ENCODE measurements at regions not wholly inside any gene's neighbourhood (a gene's known extent, or its start where the extent isn't known, plus 50 kb on each side); places are given as distances from the start of the nearest gene placed in this dataset.

GRCh38 chrX:120819126-120819525 is 56.5 kb downstream of the CT47B1 start:
- DNase-seq, result no peak

DNA sequence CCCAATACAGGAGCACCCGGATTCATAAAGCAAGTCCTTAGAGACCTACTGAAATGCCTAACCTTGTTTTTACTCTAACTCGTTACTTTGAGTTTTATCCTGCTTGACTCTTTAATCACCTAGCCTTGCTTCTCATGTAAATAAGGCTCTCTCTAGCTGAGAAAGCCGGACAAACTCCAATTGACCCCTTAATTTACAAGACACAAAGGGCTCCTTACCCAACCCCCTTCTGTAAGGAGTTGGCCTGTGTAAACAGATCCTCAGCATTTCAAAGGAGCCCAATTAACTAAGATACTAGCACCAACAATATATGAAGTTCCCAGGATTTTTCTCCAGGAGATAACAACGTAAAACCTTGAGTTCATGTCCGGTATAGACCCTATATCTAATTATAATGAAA is 61.7 kb downstream of the CT47B1 start:
- DNase-seq, result no peak

- DNase-seq, result no peak
Measured at GRCh38 chrX:120801426-120801825, 74.2 kb downstream of the CT47B1 start.

DNA sequence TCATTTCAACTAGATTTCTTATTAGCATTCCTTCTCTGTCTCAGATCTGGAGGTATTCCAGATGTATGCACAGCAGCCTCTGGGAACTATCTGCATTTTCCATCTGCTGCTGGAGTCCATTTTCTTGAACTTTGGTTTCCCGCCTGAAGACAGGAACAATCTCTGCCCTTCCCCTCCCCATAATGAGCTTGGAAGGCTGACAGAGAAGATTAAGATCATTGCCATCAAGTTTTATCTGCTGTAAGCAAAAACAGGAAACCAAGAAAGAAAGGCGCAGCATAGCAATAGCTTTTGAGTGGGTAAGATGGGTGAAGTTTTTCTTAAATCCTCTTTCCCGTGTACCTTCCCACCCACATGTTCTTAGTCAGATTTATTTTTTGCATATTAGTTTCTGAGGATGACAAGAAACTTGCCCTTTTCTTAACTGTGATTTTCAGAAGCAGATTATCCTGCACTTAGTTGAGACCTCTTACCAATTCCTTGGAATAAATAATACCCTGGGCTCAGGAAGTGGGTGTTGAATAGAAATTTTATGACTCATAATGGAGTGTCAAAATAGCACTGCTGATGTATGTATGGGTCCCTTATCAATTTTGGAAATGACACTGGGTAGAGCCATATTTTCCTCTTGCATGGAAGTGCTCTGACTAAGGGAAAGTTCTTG is 78.3 kb downstream of the CT47B1 start:
- no peak for DNase-seq

DNA sequence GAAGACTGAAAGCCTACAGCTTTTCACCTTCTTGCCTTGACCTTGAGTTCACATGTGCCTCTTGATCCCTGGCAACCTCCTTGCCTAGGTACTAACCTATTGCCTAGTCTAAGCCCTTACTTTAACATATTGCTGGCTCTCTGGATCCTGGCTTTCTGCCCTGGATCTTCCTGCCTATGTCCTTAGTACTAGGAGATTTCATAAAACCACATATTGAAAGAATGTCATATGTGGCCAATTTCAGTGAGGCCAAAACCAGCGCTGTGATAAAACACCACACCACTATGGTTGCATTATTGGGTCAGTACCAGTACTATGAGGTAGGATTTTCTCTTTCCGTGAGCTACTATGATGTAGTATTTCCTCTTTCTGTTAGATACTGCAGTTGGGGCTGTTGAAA is 80.4 kb downstream of the CT47B1 start:
- DNase-seq, result no peak

- no peak for DNase-seq
Measured at GRCh38 chrX:120794525-120794975, 81.1 kb downstream of the CT47B1 start.

- DNase-seq, result no peak
Measured at GRCh38 chrX:120793098-120793497, 82.6 kb downstream of the CT47B1 start.

DNA sequence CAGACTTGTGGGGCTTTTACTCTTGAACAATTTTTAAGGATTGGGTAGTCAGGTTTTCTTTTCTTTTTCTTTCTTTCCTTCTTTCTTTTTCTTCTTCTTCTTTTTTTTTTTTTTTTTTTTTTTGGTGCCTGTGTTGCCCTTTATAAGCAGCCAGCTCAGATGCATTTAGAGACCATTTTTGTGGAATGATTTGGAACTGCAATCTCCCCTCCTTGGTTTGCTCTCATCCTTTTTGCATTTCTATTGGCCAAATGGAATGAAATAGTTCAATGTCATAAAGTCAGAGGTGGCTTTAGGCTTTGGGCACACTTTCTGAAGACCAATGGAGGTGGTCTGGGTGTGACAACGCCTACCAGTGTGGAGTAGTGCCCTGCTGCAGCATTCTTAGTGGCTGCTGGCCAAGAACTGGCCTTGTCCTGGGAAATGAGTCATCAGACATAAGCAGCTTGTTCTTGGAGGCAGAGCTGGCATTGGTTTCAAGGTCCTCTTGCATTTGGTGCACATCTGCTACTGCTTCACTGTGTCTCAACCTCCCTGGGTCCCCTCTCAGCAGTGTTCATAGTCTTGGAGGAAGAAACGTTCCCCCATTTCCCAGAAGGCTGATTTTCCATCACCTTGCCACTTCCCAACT is 84.5 kb downstream of the CT47B1 start:
- DNase-seq, result peak; percentile 23

DNA sequence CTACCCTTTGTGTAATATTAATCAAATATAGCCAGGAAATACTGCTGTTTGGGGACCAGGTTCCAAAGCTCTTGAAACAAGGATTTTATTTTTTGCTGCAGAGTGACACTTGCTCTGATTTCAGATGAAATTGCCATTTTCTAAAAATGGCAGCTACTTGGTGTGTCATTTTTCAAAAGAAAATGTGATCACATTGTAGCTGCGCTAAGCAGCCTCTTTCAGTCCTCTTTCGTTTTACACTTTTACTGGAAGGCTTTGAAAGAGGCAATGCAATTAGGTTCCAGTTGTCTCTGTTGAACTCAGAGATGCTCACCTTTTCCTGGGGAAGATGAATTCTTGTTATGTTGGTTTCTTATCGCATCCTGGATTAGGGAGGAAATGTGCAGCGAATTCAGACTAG is 85.1 kb downstream of the CT47B1 start:
- DNase-seq, result no peak

DNA sequence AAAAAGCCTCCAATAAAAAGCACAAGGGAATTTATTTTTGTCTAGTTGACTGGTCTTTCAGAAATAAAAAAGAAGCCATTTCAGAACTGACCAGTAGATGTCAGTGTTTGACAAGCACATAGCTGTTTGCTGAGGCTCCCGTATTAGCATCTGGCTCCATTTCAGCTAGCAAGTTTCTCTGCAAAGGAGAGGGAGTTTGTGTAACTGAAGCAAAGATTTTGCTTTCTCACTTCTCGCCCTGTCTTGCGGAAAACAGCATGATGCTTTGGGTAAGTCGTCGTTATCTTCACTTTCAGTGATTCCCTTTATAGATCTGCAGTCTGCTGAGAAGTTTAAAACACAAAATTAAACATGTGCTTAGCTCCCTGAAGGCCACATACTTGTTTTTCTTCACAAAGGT is 85.5 kb downstream of the CT47B1 start:
- DNase-seq, result peak; percentile 72

GRCh38 chrX:120781403-120781802 is 94.3 kb downstream of the CT47B1 start:
- DNase-seq, result no peak

- no peak for DNase-seq
Measured at GRCh38 chrX:120775959-120776358, 99.7 kb downstream of the CT47B1 start.

DNA sequence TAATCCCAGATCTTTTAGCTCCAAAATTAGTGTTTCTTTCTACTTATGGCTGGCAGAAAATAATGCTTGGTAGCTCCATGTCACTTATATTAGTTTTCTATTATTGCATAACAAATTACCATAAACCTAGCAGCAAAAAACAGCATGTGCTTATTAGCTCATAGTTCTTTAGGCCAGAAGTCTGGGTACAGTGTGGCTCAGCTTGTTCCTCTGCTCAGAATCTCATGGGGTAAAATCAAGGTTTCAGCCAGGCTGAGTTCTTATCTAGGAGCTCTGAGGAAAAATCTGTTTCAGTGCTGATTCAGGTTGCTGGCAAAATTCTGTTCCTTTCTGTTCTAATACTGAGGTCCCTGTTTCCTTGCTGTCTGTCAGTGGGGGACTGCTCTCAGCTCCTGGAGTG is 101.1 kb downstream of the CT47B1 start:
- no peak for DNase-seq

- DNase-seq, result no peak
Measured at GRCh38 chrX:120773801-120774200, 101.9 kb downstream of the CT47B1 start.

DNA sequence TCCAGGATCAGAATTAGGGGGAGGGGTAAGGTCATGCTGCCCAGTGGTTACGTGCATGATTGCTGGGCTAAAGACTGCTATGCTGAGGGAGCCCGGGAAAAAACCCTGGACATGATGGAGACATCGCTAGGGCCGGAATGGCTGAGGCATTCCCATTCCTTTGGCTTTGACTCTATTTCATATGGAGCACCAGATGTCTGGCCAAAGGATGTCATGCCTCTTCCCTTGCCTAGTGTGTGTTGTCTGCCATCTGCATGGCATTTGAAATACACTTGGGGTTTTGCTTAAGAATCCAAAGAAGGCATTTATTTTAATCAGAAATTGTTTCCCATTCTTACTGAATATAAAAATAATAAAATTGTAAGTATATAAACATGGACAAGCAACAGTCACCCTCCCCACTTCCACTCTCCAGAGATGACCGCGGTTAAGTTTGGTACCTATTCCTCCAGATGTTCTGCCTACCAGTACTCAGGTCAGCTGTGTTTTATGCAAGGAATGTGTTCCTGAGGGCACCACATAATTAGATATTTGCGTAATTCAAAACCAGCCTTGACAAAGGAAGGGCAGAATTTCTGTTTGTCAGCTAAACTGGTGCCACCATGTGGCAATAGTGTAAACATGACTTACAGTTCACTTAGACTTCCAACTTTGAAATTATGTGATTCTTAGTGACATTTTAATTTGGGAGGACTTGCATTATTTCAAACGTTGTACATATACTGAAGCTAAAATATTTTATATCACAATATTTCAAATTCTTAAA is 105.9 kb downstream of the CT47B1 start:
- DNase-seq, result peak; percentile 65

DNA sequence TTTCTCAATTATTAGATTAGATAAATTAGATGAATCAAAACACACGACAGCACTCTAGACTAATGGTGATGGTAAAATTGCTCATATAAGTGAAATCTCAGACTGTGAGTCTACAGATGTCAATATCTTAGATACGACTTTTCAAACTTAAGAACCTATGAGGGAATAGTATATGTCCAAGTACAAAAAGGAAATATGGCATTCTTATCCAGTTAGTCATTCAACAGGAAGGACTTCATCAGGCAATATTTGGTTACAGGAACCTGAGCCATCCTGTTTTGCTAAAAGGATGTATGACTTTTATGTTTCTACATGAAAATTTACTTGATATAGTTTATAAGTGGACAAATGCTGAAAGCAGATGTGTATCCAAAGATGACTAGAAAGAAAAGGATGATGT is 107.0 kb downstream of the CT47B1 start:
- no peak for DNase-seq

DNA sequence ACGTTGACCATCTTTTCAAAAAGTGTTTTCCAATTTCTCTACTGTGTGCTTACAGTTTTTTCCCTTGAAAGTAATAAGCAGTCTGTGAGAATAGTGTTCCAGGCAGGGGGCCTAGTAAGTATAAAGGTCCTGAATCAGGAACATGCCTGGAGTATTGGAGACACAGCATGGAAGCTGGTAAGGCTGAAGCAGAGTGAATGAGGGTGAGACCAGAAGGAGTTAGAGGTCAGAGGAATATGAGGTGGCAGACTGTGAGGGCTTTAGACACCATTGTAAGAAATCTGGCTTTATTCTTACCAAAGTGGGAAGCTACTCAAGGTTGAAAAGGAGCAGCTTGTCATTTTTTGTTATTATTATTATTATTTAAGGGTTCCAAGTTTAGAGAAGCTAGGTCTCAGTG is 107.4 kb downstream of the CT47B1 start:
- no peak for DNase-seq

DNA sequence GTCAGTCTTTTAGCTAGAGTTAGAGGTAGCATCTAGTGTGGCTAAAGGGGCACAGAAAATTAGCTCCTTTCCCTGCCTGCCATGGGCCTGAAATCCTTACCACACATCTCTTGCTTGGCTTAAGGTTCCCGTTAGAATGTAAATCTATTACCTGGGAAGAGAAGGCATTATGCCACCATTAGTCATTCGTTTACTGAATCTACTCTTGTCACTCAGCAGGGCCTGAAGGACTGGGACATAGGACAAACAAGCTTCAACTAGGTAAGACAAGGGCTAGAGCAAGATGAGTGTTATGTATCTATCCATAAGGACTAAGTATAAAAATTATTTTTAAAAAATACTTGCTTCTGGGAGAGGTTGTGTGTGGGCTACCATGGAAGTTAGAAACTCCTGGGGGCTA is 112.4 kb downstream of the CT47B1 start:
- DNase-seq, result no peak

DNA sequence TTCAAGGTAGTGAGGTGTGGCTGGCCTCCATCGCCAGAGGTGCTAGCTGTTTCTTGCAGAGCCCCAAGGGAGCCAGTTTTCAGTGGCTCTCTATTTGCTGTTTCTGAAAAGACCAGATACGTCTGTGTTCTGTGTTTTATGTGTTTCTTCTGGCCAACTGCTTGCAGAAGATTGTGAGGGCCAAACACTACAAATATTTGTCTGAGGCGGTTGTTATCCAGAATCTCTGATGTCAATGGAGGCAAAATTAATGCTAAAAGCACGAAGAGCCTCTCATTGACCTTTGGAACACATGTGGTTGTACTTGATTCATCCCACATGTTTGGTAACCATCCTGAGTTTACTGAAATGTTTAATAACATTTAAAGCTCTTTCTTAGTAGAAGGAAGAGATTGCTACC is 113.9 kb downstream of the CT47B1 start:
- no peak for DNase-seq

DNA sequence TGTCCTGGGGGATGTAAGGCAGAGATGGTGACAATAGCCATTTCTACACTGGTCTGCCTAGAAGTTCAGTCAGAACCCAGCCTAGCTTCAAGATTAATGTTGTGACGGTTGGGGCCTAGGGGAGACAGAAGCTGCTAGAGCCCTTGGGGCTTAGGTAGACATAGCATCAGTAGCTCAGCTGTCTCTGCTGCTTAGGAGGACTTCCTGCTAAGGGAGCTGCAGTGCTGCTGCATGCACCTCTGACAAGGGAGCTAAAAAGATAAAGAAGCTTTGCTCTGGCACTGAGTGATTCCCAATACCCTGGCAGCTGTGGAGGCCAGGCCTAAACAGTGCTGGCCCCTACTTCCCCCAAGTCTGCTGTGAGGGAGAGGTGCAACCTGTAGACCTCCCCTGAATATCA is 116.0 kb downstream of the CT47B1 start:
- no peak for DNase-seq

GRCh38 chrX:120755066-120755846 is 120.4 kb downstream of the CT47B1 start:
- peak; percentile 84 for DNase-seq

DNA sequence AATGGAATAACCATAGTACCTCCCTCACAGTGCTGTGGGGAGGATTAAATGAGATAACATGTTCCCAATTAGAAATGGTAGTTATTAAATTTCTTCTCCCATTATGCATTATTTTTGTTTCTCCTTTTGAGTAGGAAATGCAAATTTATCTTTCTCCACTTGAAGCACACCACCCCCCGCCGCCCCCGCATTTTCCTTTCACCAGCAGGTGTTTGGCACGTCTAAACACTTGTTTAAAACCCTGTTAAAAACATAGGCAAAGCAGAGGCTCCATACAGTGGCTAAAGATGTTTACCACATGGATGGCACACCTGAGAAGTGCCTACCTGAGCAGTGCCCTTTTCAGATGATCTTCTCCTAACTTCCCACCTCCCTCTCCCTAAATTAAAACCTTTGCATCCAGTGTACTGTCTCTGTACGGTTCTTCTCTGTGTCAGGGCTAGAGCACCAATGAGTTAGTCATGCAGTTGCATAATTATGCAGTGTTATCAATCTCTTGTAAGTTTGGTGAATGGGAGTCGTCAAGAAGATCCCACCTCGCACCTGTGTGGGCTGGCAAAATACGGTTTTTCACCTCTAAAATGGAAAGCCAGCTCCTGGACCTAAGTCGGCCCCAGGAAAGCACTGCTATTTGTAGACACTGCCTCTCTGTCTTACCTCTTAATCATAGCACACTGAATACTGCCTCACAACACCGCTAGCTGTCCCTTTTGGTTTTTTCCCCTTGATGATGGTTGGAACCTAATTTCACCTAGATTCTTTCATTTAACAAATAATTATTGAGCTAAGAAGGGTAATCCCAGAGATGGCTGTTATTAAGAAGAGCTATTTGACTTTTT is 122.0 kb downstream of the CT47B1 start:
- no peak for DNase-seq
